Hepatocyte (in vitro differentiated cells): ENCODE measurements at regions not wholly inside any gene's neighbourhood (a gene's known extent, or its start where the extent isn't known, plus 50 kb on each side); places are given as distances from the start of the nearest gene placed in this dataset.
"Not testable (repeated sequence)": the region's sequence is repeated elsewhere in the genome, so short reads cannot be mapped to it uniquely, and the experiment has no call there.

Source experiments
- DNase-seq: peaks from one replicate; pipeline ENCODE4 v3.0.0-alpha.2; 2016; ENCODE audit warnings: low spot score
- H2AFZ ChIP-seq: fragments of 200-600 bp; sonication (generic); 2 replicates; pipeline ENCODE4 v1.6.0; 2016; ENCODE audit warnings: antibody characterized with exemption, mild to moderate bottlenecking
- H3K27ac ChIP-seq: fragments of 200-600 bp; sonication (generic); 2 replicates; pipeline ENCODE4 v1.5.1; 2016; ENCODE audit warnings: mild to moderate bottlenecking
- H3K27me3 ChIP-seq: fragments of 200-600 bp; sonication (generic); 2 replicates; pipeline ENCODE4 v1.6.1; 2016
- H3K36me3 ChIP-seq: fragments of 200-600 bp; sonication (generic); replicated peaks from 2 replicates; pipeline ENCODE4 v1.5.1; 2016; ENCODE audit warnings: low read depth; ENCODE audit not compliant: insufficient read depth
- H3K4me1 ChIP-seq: fragments of 200-600 bp; sonication (generic); 2 replicates; pipeline ENCODE4 v1.5.1; 2016; ENCODE audit warnings: mild to moderate bottlenecking, moderate library complexity; ENCODE audit not compliant: insufficient read depth
- H3K4me2 ChIP-seq: fragments of 200-600 bp; sonication (generic); 2 replicates; pipeline ENCODE4 v1.6.0; 2016
- H3K4me3 ChIP-seq: fragments of 200-600 bp; sonication (generic); 2 replicates; pipeline ENCODE4 v1.5.1; 2016; ENCODE audit warnings: mild to moderate bottlenecking
- H3K79me2 ChIP-seq: fragments of 200-600 bp; sonication (generic); 2 replicates; pipeline ENCODE4 v1.6.0; 2017; ENCODE audit warnings: mild to moderate bottlenecking
- H3K9me2 ChIP-seq: fragments of 200-600 bp; sonication (generic); replicated peaks from 2 replicates; pipeline ENCODE4 v1.6.0; 2017; ENCODE audit warnings: mild to moderate bottlenecking; ENCODE audit not compliant: insufficient read depth
- H3K9me3 ChIP-seq: fragments of 200-600 bp; sonication (generic); 2 replicates; pipeline ENCODE4 v1.5.1; 2016; ENCODE audit warnings: low read depth, mild to moderate bottlenecking
- H4K20me1 ChIP-seq: fragments of 200-600 bp; sonication (generic); 2 replicates; pipeline ENCODE4 v1.6.0; 2016; ENCODE audit warnings: mild to moderate bottlenecking; ENCODE audit not compliant: insufficient read depth, poor library complexity, severe bottlenecking
- CTCF ChIP-seq: fragments of 200-600 bp; sonication (generic); IDR thresholded peaks from 2 replicates; pipeline ENCODE4 v1.5.1; 2016; ENCODE audit warnings: antibody characterized with exemption, mild to moderate bottlenecking; ENCODE audit not compliant: poor library complexity
- EZH2 ChIP-seq: fragments of 200-600 bp; sonication (generic); IDR thresholded peaks from 2 replicates; pipeline ENCODE4 v1.6.1; 2016; ENCODE audit warnings: antibody characterized with exemption, mild to moderate bottlenecking, borderline replicate concordance
- EZH2phosphoT487 ChIP-seq: fragments of 200-600 bp; sonication (generic); IDR thresholded peaks from one replicate; pipeline ENCODE4 v1.6.1; 2018; ENCODE audit warnings: antibody characterized with exemption, mild to moderate bottlenecking, low read depth, moderate library complexity; ENCODE audit not compliant: unreplicated experiment, severe bottlenecking
- WGBS: methylation state at CpG from one replicate; pipeline ENCODE4 v1.1.6; 2016; ENCODE audit warnings: low lambda C conversion rate; ENCODE audit errors: missing lambda C conversion rate; 5-methylcytosine and 5-hydroxymethylcytosine counted together

GRCh38 chr4:14347526-14347925 is 654.8 kb upstream of the CPEB2 start:
- no peak for DNase-seq
- no peak overlapping the region for H2AFZ ChIP-seq
- H3K36me3 ChIP-seq, result no peaks in the 10 kb centered on the region
- no peak for TF ChIP-seq EZH2phosphoT487
- no peak for TF ChIP-seq EZH2
- TF ChIP-seq CTCF, result no peak
- H4K20me1 ChIP-seq, result no peaks in the 10 kb centered on the region
- no peaks in the 10 kb centered on the region for H3K9me2 ChIP-seq
- no peak overlapping the region for H3K27ac ChIP-seq
- H3K27me3 ChIP-seq, result peaks cover 3% of the 10 kb centered on the region
- H3K79me2 ChIP-seq, result no peaks in the 10 kb centered on the region
- H3K4me3 ChIP-seq, result no peak overlapping the region
- no peaks in the 10 kb centered on the region for H3K9me3 ChIP-seq
- 79% methylated on average over 7 of the region's 7 CpGs for WGBS
- H3K4me2 ChIP-seq, result no peak overlapping the region
- no peaks in the 10 kb centered on the region for H3K4me1 ChIP-seq

GRCh38 chr4:14348506-14348905 is 653.8 kb upstream of the CPEB2 start:
- no peaks in the 10 kb centered on the region for H3K36me3 ChIP-seq
- no peaks in the 10 kb centered on the region for H3K27me3 ChIP-seq
- no peak overlapping the region for H3K27ac ChIP-seq
- no peaks in the 10 kb centered on the region for H3K9me2 ChIP-seq
- H3K4me2 ChIP-seq, result no peak overlapping the region
- H4K20me1 ChIP-seq, result no peaks in the 10 kb centered on the region
- 71% methylated on average over 2 of the region's 2 CpGs for WGBS
- no peak overlapping the region for H3K4me3 ChIP-seq
- no peaks in the 10 kb centered on the region for H3K4me1 ChIP-seq
- no peaks in the 10 kb centered on the region for H3K9me3 ChIP-seq
- TF ChIP-seq CTCF (no peak), EZH2 (no peak), EZH2phosphoT487 (no peak)
- no peak for DNase-seq
- H3K79me2 ChIP-seq, result no peaks in the 10 kb centered on the region
- H2AFZ ChIP-seq, result no peak overlapping the region

GRCh38 chr4:14358544-14359160 is 643.6 kb upstream of the CPEB2 start:
- H3K79me2 ChIP-seq, H3K4me2 ChIP-seq, H3K36me3 ChIP-seq, H3K27ac ChIP-seq, H3K4me1 ChIP-seq, H4K20me1 ChIP-seq, H3K9me2 ChIP-seq, H2AFZ ChIP-seq, DNase-seq, H3K4me3 ChIP-seq, H3K9me3 ChIP-seq, H3K27me3 ChIP-seq: not testable (repeated sequence)
- 90% methylated on average over 32 of the region's 34 CpGs for WGBS

- no peak overlapping the region for H2AFZ ChIP-seq
- no peaks in the 10 kb centered on the region for H3K36me3 ChIP-seq
- H3K27ac ChIP-seq, result no peak overlapping the region
- no peaks in the 10 kb centered on the region for H4K20me1 ChIP-seq
- no peak overlapping the region for H3K4me3 ChIP-seq
- H3K27me3 ChIP-seq, result no peaks in the 10 kb centered on the region
- WGBS, result 83% methylated on average over 4 of the region's 4 CpGs
- TF ChIP-seq EZH2phosphoT487, result no peak
- no peaks in the 10 kb centered on the region for H3K79me2 ChIP-seq
- DNase-seq, result no peak
- H3K4me2 ChIP-seq, result no peak overlapping the region
- no peaks in the 10 kb centered on the region for H3K9me2 ChIP-seq
- no peaks in the 10 kb centered on the region for H3K9me3 ChIP-seq
- H3K4me1 ChIP-seq, result no peaks in the 10 kb centered on the region
Measured at GRCh38 chr4:14359991-14360390, 642.3 kb upstream of the CPEB2 start.
